ENCODE measurements at regions not wholly inside any gene's neighbourhood (a gene's known extent, or its start where the extent isn't known, plus 50 kb on each side); places are given as distances from the start of the nearest gene placed in this dataset.

DNA sequence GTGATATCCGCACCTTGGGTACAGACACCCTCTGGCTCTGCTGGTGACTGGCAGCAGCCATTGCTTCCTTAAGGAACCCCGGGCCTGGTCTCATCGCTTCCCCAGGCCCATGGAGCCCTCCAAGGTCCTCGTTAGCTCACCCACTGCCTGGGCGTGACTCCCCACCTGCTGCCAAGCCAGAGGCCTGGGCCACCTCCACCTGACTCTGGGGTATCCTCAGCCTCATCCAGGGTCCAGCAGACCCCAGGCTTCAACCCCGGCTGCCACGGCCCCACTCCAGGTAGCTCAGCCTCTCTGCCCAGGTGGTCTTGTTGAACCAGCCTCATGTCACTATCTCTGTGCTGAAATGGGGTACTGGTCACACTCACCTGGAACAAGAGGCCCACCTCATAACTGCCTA lies 337.9 kb downstream of the BRD1 start:
- Histone ChIP-seq H3K27ac (ENCODE audit: low read depth) (no peak overlapping the region), H3K4me3 (no peak overlapping the region), H3K79me2 (replicated peaks; ENCODE audit: insufficient read depth) (no peaks in the 10 kb centered on the region), H3K9me2 (ENCODE audit: insufficient read depth) (no peaks in the 10 kb centered on the region), H3K4me2 (no peak overlapping the region), H3K4me1 (ENCODE audit: insufficient read depth) (no peaks in the 10 kb centered on the region), H3K27me3 (ENCODE audit: insufficient read depth) (no peaks in the 10 kb centered on the region), H3F3A (replicated peaks; ENCODE audit: low read depth) (no peaks in the 10 kb centered on the region), H2AFZ (no peak overlapping the region), H4K20me1 (replicated peaks; ENCODE audit: insufficient read depth) (no peaks in the 10 kb centered on the region), H3K36me3 (ENCODE audit: insufficient read depth) (no peaks in the 10 kb centered on the region)
- no peak overlapping the region for H3K27ac Mint-ChIP-seq
- no peaks in the 10 kb centered on the region; the same call in 1 of the 3 replicates for H3K9me3 Mint-ChIP-seq
- no peak overlapping the region for H3K4me3 Mint-ChIP-seq
- TF ChIP-seq JUNB (IDR thresholded peaks at IDR 0.05; ENCODE audit: unreplicated experiment): no peak
- TF ChIP-seq EZH2phosphoT487 (IDR thresholded peaks at IDR 0.05; ENCODE audit: unreplicated experiment): no peak
- H3K4me1 Mint-ChIP-seq: peaks cover 23% of the 10 kb centered on the region
- DNase-seq (ENCODE audit: low spot score) (no peak), ATAC-seq (no peak)
- peaks cover 14% of the 10 kb centered on the region for H3K27me3 Mint-ChIP-seq (ENCODE audit: insufficient read depth, low read depth, poor library complexity)
- no peaks in the 10 kb centered on the region; the same call in 2 of the 3 replicates for H3K36me3 Mint-ChIP-seq (ENCODE audit: low read depth)

GRCh38 chr22:49488943-49489342 lies 338.7 kb downstream of the BRD1 start:
- Histone ChIP-seq H3K4me3 (no peak overlapping the region), H3K9me2 (ENCODE audit: insufficient read depth) (no peaks in the 10 kb centered on the region), H4K20me1 (replicated peaks; ENCODE audit: insufficient read depth) (no peaks in the 10 kb centered on the region), H3K79me2 (replicated peaks; ENCODE audit: insufficient read depth) (no peaks in the 10 kb centered on the region), H3K36me3 (ENCODE audit: insufficient read depth) (no peaks in the 10 kb centered on the region), H2AFZ (no peak overlapping the region), H3K27ac (ENCODE audit: low read depth) (no peak overlapping the region), H3F3A (replicated peaks; ENCODE audit: low read depth) (no peaks in the 10 kb centered on the region), H3K4me2 (no peak overlapping the region), H3K27me3 (ENCODE audit: insufficient read depth) (no peaks in the 10 kb centered on the region), H3K4me1 (ENCODE audit: insufficient read depth) (no peaks in the 10 kb centered on the region)
- Mint-ChIP-seq H3K36me3 (ENCODE audit: low read depth) (no peaks in the 10 kb centered on the region), H3K27me3 (ENCODE audit: insufficient read depth, low read depth, poor library complexity) (peaks cover 16% of the 10 kb centered on the region), H3K9me3 (no peaks in the 10 kb centered on the region; the same call in 1 of the 3 replicates), H3K27ac (no peak overlapping the region), H3K4me1 (peaks cover 28% of the 10 kb centered on the region), H3K4me3 (no peak overlapping the region)
- DNase-seq (ENCODE audit: low spot score) (no peak), ATAC-seq (no peak)
- TF ChIP-seq EZH2phosphoT487 (IDR thresholded peaks at IDR 0.05; ENCODE audit: unreplicated experiment) (no peak), CREB1 (CRISPR knock-in tag; IDR thresholded peaks at IDR 0.05; ENCODE audit: low read depth) (no peak), POLR2AphosphoS5 (IDR thresholded peaks at IDR 0.05; ENCODE audit: low read depth) (no peak), NANOG (IDR thresholded peaks at IDR 0.05; ENCODE audit: borderline replicate concordance) (no peak), STAT1 (IDR thresholded peaks at IDR 0.05; ENCODE audit: unreplicated experiment) (no peak), JUNB (IDR thresholded peaks at IDR 0.05; ENCODE audit: unreplicated experiment) (no peak), EZH2 (IDR thresholded peaks at IDR 0.05; ENCODE audit: low read depth, unreplicated experiment) (no peak), ZNF462 (CRISPR knock-in tag; IDR thresholded peaks at IDR 0.05) (no peak), ZNF114 (CRISPR knock-in tag; IDR thresholded peaks at IDR 0.05) (no peak)
- TF ChIP-seq, protein P1, sequence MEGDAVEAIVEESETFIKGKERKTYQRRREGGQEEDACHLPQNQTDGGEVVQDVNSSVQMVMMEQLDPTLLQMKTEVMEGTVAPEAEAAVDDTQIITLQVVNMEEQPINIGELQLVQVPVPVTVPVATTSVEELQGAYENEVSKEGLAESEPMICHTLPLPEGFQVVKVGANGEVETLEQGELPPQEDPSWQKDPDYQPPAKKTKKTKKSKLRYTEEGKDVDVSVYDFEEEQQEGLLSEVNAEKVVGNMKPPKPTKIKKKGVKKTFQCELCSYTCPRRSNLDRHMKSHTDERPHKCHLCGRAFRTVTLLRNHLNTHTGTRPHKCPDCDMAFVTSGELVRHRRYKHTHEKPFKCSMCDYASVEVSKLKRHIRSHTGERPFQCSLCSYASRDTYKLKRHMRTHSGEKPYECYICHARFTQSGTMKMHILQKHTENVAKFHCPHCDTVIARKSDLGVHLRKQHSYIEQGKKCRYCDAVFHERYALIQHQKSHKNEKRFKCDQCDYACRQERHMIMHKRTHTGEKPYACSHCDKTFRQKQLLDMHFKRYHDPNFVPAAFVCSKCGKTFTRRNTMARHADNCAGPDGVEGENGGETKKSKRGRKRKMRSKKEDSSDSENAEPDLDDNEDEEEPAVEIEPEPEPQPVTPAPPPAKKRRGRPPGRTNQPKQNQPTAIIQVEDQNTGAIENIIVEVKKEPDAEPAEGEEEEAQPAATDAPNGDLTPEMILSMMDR (conservative IDR thresholded peaks at IDR 0.05; ENCODE audit: low read depth in 2 of 2): no peak
- TF ChIP-seq, protein P2, sequence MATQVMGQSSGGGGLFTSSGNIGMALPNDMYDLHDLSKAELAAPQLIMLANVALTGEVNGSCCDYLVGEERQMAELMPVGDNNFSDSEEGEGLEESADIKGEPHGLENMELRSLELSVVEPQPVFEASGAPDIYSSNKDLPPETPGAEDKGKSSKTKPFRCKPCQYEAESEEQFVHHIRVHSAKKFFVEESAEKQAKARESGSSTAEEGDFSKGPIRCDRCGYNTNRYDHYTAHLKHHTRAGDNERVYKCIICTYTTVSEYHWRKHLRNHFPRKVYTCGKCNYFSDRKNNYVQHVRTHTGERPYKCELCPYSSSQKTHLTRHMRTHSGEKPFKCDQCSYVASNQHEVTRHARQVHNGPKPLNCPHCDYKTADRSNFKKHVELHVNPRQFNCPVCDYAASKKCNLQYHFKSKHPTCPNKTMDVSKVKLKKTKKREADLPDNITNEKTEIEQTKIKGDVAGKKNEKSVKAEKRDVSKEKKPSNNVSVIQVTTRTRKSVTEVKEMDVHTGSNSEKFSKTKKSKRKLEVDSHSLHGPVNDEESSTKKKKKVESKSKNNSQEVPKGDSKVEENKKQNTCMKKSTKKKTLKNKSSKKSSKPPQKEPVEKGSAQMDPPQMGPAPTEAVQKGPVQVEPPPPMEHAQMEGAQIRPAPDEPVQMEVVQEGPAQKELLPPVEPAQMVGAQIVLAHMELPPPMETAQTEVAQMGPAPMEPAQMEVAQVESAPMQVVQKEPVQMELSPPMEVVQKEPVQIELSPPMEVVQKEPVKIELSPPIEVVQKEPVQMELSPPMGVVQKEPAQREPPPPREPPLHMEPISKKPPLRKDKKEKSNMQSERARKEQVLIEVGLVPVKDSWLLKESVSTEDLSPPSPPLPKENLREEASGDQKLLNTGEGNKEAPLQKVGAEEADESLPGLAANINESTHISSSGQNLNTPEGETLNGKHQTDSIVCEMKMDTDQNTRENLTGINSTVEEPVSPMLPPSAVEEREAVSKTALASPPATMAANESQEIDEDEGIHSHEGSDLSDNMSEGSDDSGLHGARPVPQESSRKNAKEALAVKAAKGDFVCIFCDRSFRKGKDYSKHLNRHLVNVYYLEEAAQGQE (IDR thresholded peaks at IDR 0.05; ENCODE audit: unreplicated experiment): no peak

Measured in GM23338 (cell line).